HepG2 (cell line): ENCODE measurements at regions not wholly inside any gene's neighbourhood (a gene's known extent, or its start where the extent isn't known, plus 50 kb on each side); places are given as distances from the start of the nearest gene placed in this dataset.

Experiments
- ATAC-seq: fragments of 200-7000 bp; cut with Tn5 transposase; 3 replicates; pipeline ENCODE4 v1.9.1; 2020; ENCODE audit warnings: mild to moderate bottlenecking, moderate library complexity
- BruUV-seq: library from RNA; stranded (reverse); fragments of 400-500 nt; replicated peaks from 2 replicates; lab custom pipeline; 2021; lab: Mats Ljungman, UMichigan
- CTCF ChIA-PET: fragments of 300-600 bp; formaldehyde crosslinking; extraction: SDS; loops from one replicate; lab custom pipeline; 2021; ENCODE audit warnings: low total read pairs, inconsistent platforms, low intra/inter-chr PET ratio; lab: Yijun Ruan, JAX
- POLR2A ChIA-PET: fragments of 350-600 bp; sonication (Branson Sonifier 250); formaldehyde crosslinking; loops from one replicate; lab custom pipeline; 2020; ENCODE audit warnings: antibody characterized with exemption, inconsistent platforms; lab: Yijun Ruan, JAX
- DNase-seq: peaks from one replicate; pipeline ENCODE4 v3.0.0-alpha.2; 2015; ENCODE audit warnings: low spot score
- FAIRE-seq: peaks from 3 replicates; lab custom pipeline; 2011; peaks lifted over from hg19 to GRCh38; lab: Jason Lieb, UNC
- H2AFZ ChIP-seq: one replicate; pipeline ENCODE4 v1.6.1; 2011; ENCODE audit warnings: low read length, inconsistent platforms
- H3K27ac ChIP-seq: fragments of 300-600 bp; 3 replicates; pipeline ENCODE4 v1.8.0; 2011; ENCODE audit warnings: mixed run types, mild to moderate bottlenecking, mixed read lengths, low read length, inconsistent platforms; ENCODE audit not compliant: insufficient read depth; ENCODE audit errors: extremely low read length
- H3K27me3 ChIP-seq, 2 experiments: fragments of 200-600 bp in 1 of 2; 2 replicates in 1 of 2; 3 replicates in 1 of 2; pipeline versions ENCODE4 v1.6.0 to v1.8.0; 2011; ENCODE audit warnings: low read length in 2 of 2, mild to moderate bottlenecking in 2 of 2, moderate library complexity in 2 of 2, inconsistent platforms in 1 of 2; ENCODE audit not compliant: insufficient read depth in 2 of 2, control insufficient read depth in 1 of 2
- H3K36me3 ChIP-seq, 2 experiments: fragments of 200-600 bp in 1 of 2; replicated peaks in 1 of 2; 2 replicates in 1 of 2; 3 replicates in 1 of 2; pipeline versions ENCODE4 v1.5.1 to v1.8.0; 2011; ENCODE audit warnings: low read length in 2 of 2, inconsistent platforms in 1 of 2; ENCODE audit not compliant: insufficient read depth in 2 of 2, control insufficient read depth in 1 of 2
- H3K4me1 ChIP-seq: 2 replicates; pipeline ENCODE4 v1.5.1; 2012; ENCODE audit warnings: low read length, inconsistent platforms; ENCODE audit not compliant: insufficient read depth
- H3K4me2 ChIP-seq: 2 replicates; pipeline ENCODE4 v1.6.0; 2011; ENCODE audit warnings: low read depth, low read length, inconsistent platforms
- H3K4me3 ChIP-seq, 3 experiments: fragments of 200-600 bp in 1 of 3; sonication (generic), shearing (Covaris generic) in 1 of 3; replicated peaks in 1 of 3; 2 replicates each; pipeline ENCODE4 v1.5.1; 2011 to 2016; ENCODE audit warnings: low read length in 3 of 3, inconsistent platforms in 2 of 3, low read depth in 2 of 3, mild to moderate bottlenecking in 2 of 3, control low read depth in 1 of 3, mixed read lengths in 1 of 3; ENCODE audit not compliant: insufficient read depth in 1 of 3
- H3K79me2 ChIP-seq: one replicate; pipeline ENCODE4 v1.6.1; 2011; ENCODE audit warnings: low read length, inconsistent platforms; ENCODE audit not compliant: insufficient read depth
- H3K9ac ChIP-seq: 2 replicates; pipeline ENCODE4 v1.6.0; 2011; ENCODE audit warnings: mild to moderate bottlenecking, low read depth, low read length, inconsistent platforms; ENCODE audit not compliant: insufficient read depth
- H3K9me3 ChIP-seq: 2 replicates; pipeline ENCODE4 v1.5.1; 2012; ENCODE audit warnings: mild to moderate bottlenecking, low read length
- H4K20me1 ChIP-seq: 2 replicates; pipeline ENCODE4 v1.6.0; 2011; ENCODE audit warnings: inconsistent platforms, mild to moderate bottlenecking, low read length, moderate library complexity; ENCODE audit not compliant: insufficient read depth
- ATF7 ChIP-seq, 2 experiments: fragments of 450-650 bp in 1 of 2; sonication (generic) in 1 of 2; formaldehyde crosslinking in 1 of 2; IDR thresholded peaks; 2 replicates each; pipeline versions ENCODE4 v1.4.0 to v1.6.1; 2016 to 2020; ENCODE audit warnings: antibody characterized with exemption in 1 of 2, mild to moderate bottlenecking in 1 of 2, missing genetic modification reagents in 1 of 2
- KLF9 ChIP-seq: IDR thresholded peaks from 2 replicates; pipeline ENCODE4 v1.6.1; 2016; ENCODE audit warnings: low read depth
- LBX2 ChIP-seq: sonication (generic); formaldehyde crosslinking; IDR thresholded peaks from 2 replicates; pipeline ENCODE4 v1.5.0; 2020; ENCODE audit warnings: missing genetic modification reagents, mild to moderate bottlenecking, borderline replicate concordance
- TFE3 ChIP-seq: IDR thresholded peaks from 2 replicates; pipeline ENCODE4 v1.6.1; 2016
- USF2 ChIP-seq, 2 experiments: sonication (generic) in 1 of 2; formaldehyde crosslinking in 1 of 2; IDR thresholded peaks; 2 replicates each; pipeline versions ENCODE4 v1.5.1 to v1.6.1; 2011 to 2020; ENCODE audit warnings: borderline replicate concordance in 1 of 2, low read depth in 1 of 2, low read length in 1 of 2, mild to moderate bottlenecking in 1 of 2, missing genetic modification reagents in 1 of 2, moderate library complexity in 1 of 2
- ZBTB34 ChIP-seq: sonication (generic); formaldehyde crosslinking; IDR thresholded peaks from 2 replicates; pipeline ENCODE4 v1.8.0; 2022; ENCODE audit warnings: mild to moderate bottlenecking, missing genetic modification reagents
- ZBTB44 ChIP-seq: sonication (generic); formaldehyde crosslinking; IDR thresholded peaks from 2 replicates; pipeline ENCODE4 v1.4.0; 2020; ENCODE audit warnings: missing genetic modification reagents
- ZNF160 ChIP-seq: sonication (generic); formaldehyde crosslinking; IDR thresholded peaks from 2 replicates; pipeline ENCODE4 v1.8.0; 2022; ENCODE audit warnings: mild to moderate bottlenecking, inconsistent platforms, missing genetic modification reagents
- ZNF350 ChIP-seq: sonication (generic); formaldehyde crosslinking; IDR thresholded peaks from 2 replicates; pipeline ENCODE4 v1.4.0; 2020; ENCODE audit warnings: mild to moderate bottlenecking, low read depth, missing genetic modification reagents, borderline replicate concordance
- WGBS: methylation state at CpG from one replicate; pipeline ENCODE4 v1.1.6; 2017; ENCODE audit warnings: low lambda C conversion rate; 5-methylcytosine and 5-hydroxymethylcytosine counted together
- in situ Hi-C: cut with HindIII; loops from 2 replicates; pipeline ENCODE4 v1.10.0; 2017; ENCODE audit warnings: low pct_unique_long_range_greater_than_20kb; ENCODE audit not compliant: extremely low pct_ligation_motif_present
- intact Hi-C: fragments of 100-400 bp; cut with micrococcal nuclease; formaldehyde crosslinking; loops from one replicate; pipeline ENCODE4 v1.10.0; 2022; ENCODE audit not compliant: unreplicated experiment
- TF ChIP-seq, protein P1 (sequence below): sonication (generic); formaldehyde crosslinking; conservative IDR thresholded peaks from 2 replicates; pipeline ENCODE4 v1.8.0; 2022; ENCODE audit warnings: missing genetic modification reagents
- TF ChIP-seq, protein P2 (sequence below): sonication (generic); formaldehyde crosslinking; IDR thresholded peaks from 2 replicates; pipeline ENCODE4 v1.4.0; 2020; ENCODE audit warnings: mild to moderate bottlenecking, missing genetic modification reagents

DNA sequence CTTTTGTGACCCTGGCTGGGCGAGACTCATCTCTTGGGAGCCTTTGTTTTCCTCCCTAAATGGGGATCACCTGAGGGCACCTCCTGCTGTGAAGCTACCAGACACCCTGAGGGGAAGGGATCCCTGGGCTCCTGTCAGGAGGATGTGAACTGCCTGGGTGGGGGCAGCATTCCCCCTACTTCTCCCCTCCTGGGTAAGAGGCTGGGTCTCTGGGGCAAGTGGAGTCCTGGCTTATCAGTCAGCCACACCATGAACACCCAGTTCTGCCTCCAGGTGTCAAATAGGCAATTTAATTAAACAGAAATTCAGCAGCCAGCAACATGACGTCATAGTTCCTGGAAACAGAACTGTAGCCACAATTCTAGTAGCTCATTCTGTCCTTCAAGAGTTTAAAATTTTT, 97.7 kb upstream of the RET start (continued):
- TF ChIP-seq, protein P1, sequence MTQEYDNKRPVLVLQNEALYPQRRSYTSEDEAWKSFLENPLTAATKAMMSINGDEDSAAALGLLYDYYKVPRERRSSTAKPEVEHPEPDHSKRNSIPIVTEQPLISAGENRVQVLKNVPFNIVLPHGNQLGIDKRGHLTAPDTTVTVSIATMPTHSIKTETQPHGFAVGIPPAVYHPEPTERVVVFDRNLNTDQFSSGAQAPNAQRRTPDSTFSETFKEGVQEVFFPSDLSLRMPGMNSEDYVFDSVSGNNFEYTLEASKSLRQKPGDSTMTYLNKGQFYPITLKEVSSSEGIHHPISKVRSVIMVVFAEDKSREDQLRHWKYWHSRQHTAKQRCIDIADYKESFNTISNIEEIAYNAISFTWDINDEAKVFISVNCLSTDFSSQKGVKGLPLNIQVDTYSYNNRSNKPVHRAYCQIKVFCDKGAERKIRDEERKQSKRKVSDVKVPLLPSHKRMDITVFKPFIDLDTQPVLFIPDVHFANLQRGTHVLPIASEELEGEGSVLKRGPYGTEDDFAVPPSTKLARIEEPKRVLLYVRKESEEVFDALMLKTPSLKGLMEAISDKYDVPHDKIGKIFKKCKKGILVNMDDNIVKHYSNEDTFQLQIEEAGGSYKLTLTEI (CRISPR knock-in tag) = no peak
- TF ChIP-seq ATF7 (IDR thresholded peaks at IDR 0.05) (peak; percentile 96), ATF7 (CRISPR knock-in tag; IDR thresholded peaks at IDR 0.05) (no peak), TFE3 (CRISPR knock-in tag) (no peak)

GRCh38 chr10:42979721-42980467, 97.0 kb upstream of the RET start:
- Histone ChIP-seq H3K9ac (no peak overlapping the region), H3K4me3 (no peak overlapping the region), H3K9me3 (no peaks in the 10 kb centered on the region), H3K27ac (no peak overlapping the region), H3K36me3 (no peaks in the 10 kb centered on the region), H3K79me2 (no peaks in the 10 kb centered on the region), H4K20me1 (no peaks in the 10 kb centered on the region), H2AFZ (no peak overlapping the region), H3K4me1 (no peaks in the 10 kb centered on the region), H3K27me3 (peaks cover 6 to 19% of the 10 kb centered on the region in 2 experiments; a peak in 3 of 5 replicates), H3K4me2 (no peak overlapping the region)
- ChIA-PET POLR2A (no interaction called here), CTCF (no interaction called here)
- intact Hi-C loops (no loop called here), in situ Hi-C loops (no loop called here)
- 10% methylated on average over 4 of the region's 12 CpGs for WGBS
- BruUV-seq = no TSS peak
- ATAC-seq (no peak), FAIRE-seq (no peak), DNase-seq (no peak)
- TF ChIP-seq ZNF160 (CRISPR knock-in tag) (no peak), ZNF350 (CRISPR knock-in tag) (no peak), ZBTB44 (CRISPR knock-in tag) (no peak), KLF9 (CRISPR knock-in tag) (no peak), USF2 (IDR thresholded peaks at IDR 0.05; ENCODE audit: low read depth, low read length) (no peak), USF2 (CRISPR knock-in tag; IDR thresholded peaks at IDR 0.05; ENCODE audit: borderline replicate concordance) (no peak), LBX2 (CRISPR knock-in tag) (no peak), ZBTB34 (CRISPR knock-in tag) (no peak)
- TF ChIP-seq, protein P2, sequence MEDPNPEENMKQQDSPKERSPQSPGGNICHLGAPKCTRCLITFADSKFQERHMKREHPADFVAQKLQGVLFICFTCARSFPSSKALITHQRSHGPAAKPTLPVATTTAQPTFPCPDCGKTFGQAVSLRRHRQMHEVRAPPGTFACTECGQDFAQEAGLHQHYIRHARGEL (CRISPR knock-in tag) = no peak
